Gastrocnemius medialis (tissue), 4 donors: ENCODE measurements at regions not wholly inside any gene's neighbourhood (a gene's known extent, or its start where the extent isn't known, plus 50 kb on each side); places are given as distances from the start of the nearest gene placed in this dataset.

Source experiments
- ATAC-seq, 2 donors: fragments of 150-250 bp; one replicate each; pipeline ENCODE4 v1.9.1; 2016
- DNase-seq, 2 donors: peaks; one replicate each; pipeline ENCODE4 v3.0.0-alpha.2; 2019
- H3K27ac ChIP-seq, 4 donors: fragments of 200-600 bp; sonication (generic); 1 replicate in 1 of 4; 2 replicates in 3 of 4; pipeline ENCODE4 v1.5.1; 2016 to 2018; ENCODE audit warnings: mild to moderate bottlenecking in 2 of 4, moderate library complexity in 1 of 4
- H3K27me3 ChIP-seq, 3 donors: fragments of 200-600 bp; sonication (generic) in 2 of 3; 1 replicate in 1 of 3; 2 replicates in 2 of 3; pipeline versions ENCODE4 v1.5.1 to v1.6.0; 2016 to 2019; ENCODE audit warnings: mild to moderate bottlenecking in 1 of 3, moderate library complexity in 1 of 3
- H3K36me3 ChIP-seq, 2 donors: fragments of 200-600 bp; sonication (generic) in 1 of 2; one replicate each; pipeline ENCODE4 v1.5.1; 2017 to 2018
- H3K4me1 ChIP-seq, 2 donors: fragments of 200-600 bp; sonication (generic) in 1 of 2; one replicate each; pipeline ENCODE4 v1.5.1; 2016 to 2017; ENCODE audit warnings: mild to moderate bottlenecking in 2 of 2
- H3K4me3 ChIP-seq, 4 donors: fragments of 200-600 bp; sonication (generic) in 3 of 4; 1 replicate in 1 of 4; 2 replicates in 3 of 4; pipeline ENCODE4 v1.5.1; 2016 to 2019; ENCODE audit warnings: mild to moderate bottlenecking in 2 of 4
- H3K9me3 ChIP-seq, 3 donors: fragments of 200-600 bp; sonication (generic) in 2 of 3; 1 replicate in 1 of 3; 2 replicates in 2 of 3; pipeline ENCODE4 v1.5.1; 2016 to 2019
- POLR2A ChIP-seq, 2 donors: fragments of 450-650 bp; IDR thresholded peaks; one replicate each; pipeline ENCODE4 v1.6.1; 2017; ENCODE audit warnings: antibody characterized with exemption in 2 of 2, mild to moderate bottlenecking in 2 of 2, moderate library complexity in 2 of 2
- in situ Hi-C, 4 donors: fragments of 200-750 bp; cut with MboI; loops; one replicate each; pipeline versions ENCODE4 v1.15.0 to v1.8.0; 2017; ENCODE audit warnings: low sequenced_read_pairs in 4 of 4
- intact Hi-C: fragments of 100-400 bp; cut with DNase I; formaldehyde crosslinking; loops from one replicate; pipeline ENCODE4 v1.15.1; 2023; ENCODE audit warnings: low total_unique reads
- TF ChIP-seq, protein P1 (sequence below), 5 experiments: fragments of 450-650 bp in 3 of 5; fragments of 200-600 bp in 2 of 5; sonication (generic) in 2 of 5; IDR thresholded peaks in 4 of 5; conservative IDR thresholded peaks in 1 of 5; 1 replicate in 4 of 5; 2 replicates in 1 of 5; pipeline ENCODE4 v1.5.1; 2016 to 2019; ENCODE audit warnings: antibody characterized with exemption in 5 of 5, mild to moderate bottlenecking in 3 of 5, moderate library complexity in 3 of 5

DNA sequence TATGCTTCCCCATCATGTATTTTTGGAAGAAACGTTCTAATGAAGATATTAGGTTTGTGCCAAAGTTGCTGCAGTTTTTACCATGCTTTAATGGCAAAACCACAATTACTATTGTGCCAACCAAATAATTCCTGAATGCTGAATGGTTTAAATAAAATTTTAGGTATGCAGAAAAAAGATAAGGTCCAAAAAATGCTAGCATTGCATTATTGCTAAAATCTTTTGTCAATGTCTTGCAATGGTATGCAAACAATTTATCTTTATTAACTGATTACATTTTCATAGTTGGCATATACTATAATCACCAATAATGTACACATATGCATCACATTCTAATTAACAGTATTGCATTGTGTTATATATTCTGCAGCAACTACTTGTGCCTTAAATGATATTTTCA lies 1657.4 kb upstream of the IGFBP7 start:
- Histone ChIP-seq H3K4me1 (no peaks in the 10 kb centered on the region), H3K27ac (no peak overlapping the region), H3K27me3 (no peaks in the 10 kb centered on the region), H3K9me3 (no peaks in the 10 kb centered on the region), H3K36me3 (no peaks in the 10 kb centered on the region), H3K4me3 (no peak overlapping the region)
- in situ Hi-C loops (no loop called here), intact Hi-C loops (no loop called here)
- DNase-seq = no peak
- ATAC-seq = no peak
- TF ChIP-seq, protein P1, sequence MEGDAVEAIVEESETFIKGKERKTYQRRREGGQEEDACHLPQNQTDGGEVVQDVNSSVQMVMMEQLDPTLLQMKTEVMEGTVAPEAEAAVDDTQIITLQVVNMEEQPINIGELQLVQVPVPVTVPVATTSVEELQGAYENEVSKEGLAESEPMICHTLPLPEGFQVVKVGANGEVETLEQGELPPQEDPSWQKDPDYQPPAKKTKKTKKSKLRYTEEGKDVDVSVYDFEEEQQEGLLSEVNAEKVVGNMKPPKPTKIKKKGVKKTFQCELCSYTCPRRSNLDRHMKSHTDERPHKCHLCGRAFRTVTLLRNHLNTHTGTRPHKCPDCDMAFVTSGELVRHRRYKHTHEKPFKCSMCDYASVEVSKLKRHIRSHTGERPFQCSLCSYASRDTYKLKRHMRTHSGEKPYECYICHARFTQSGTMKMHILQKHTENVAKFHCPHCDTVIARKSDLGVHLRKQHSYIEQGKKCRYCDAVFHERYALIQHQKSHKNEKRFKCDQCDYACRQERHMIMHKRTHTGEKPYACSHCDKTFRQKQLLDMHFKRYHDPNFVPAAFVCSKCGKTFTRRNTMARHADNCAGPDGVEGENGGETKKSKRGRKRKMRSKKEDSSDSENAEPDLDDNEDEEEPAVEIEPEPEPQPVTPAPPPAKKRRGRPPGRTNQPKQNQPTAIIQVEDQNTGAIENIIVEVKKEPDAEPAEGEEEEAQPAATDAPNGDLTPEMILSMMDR (IDR thresholded peaks at IDR 0.05 in 4 of 5, conservative IDR thresholded peaks at IDR 0.05 in 1 of 5) = no peak

DNA sequence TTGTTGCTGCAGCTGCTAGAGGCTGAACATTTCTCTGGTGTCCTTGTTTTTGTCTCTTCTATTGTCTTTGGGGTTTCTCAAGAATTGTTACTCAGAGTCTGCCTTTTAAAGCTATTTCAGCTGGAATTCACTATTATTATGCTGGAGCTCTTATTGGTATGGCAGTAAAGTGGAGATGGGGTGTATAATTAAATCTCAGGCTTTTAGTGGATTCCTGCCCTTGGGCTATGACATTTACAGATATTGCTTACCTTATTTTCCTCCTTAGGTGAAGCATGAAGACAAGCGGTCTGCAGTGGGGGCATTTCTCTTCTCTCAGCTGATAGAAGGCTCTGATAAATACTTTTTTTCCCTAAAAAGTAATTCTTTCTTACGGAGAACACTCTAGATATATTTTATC lies 1656.6 kb upstream of the IGFBP7 start:
- no peak overlapping the region for H3K27ac ChIP-seq
- intact Hi-C loops = no loop called here
- H3K4me3 ChIP-seq = no peak overlapping the region
- TF ChIP-seq POLR2A (IDR thresholded peaks at IDR 0.05) = no peak
- TF ChIP-seq, protein P1 (IDR thresholded peaks at IDR 0.05 in 4 of 5, conservative IDR thresholded peaks at IDR 0.05 in 1 of 5) = no peak
- no peaks in the 10 kb centered on the region for H3K4me1 ChIP-seq
- ATAC-seq (no peak), DNase-seq (no peak)
- H3K27me3 ChIP-seq = no peaks in the 10 kb centered on the region
- no peaks in the 10 kb centered on the region for H3K9me3 ChIP-seq
- in situ Hi-C loops = no loop called here
- no peaks in the 10 kb centered on the region for H3K36me3 ChIP-seq

DNA sequence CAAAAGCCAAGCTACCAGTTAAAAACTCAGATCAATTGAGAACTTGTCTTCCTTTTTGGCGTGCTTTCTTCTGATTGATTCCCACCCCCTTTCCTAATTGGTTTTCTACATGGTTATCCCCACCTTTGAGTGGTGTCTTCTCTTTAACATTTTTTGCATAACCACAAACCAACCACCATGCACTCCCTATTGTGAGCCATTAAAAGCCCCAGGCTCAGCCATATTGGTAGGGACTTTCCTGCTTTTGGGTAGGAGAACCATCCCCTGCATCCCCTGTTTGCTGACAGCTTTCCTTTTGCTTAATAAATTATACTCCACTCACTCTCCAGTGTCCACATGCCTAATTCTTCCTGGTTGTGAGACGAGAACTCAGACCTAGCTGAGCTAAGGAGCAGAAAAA lies 1651.4 kb upstream of the IGFBP7 start:
- in situ Hi-C loops = no loop called here
- no peak for TF ChIP-seq POLR2A (IDR thresholded peaks at IDR 0.05)
- TF ChIP-seq, protein P1 (IDR thresholded peaks at IDR 0.05 in 4 of 5, conservative IDR thresholded peaks at IDR 0.05 in 1 of 5) = no peak
- intact Hi-C loops = no loop called here

DNA sequence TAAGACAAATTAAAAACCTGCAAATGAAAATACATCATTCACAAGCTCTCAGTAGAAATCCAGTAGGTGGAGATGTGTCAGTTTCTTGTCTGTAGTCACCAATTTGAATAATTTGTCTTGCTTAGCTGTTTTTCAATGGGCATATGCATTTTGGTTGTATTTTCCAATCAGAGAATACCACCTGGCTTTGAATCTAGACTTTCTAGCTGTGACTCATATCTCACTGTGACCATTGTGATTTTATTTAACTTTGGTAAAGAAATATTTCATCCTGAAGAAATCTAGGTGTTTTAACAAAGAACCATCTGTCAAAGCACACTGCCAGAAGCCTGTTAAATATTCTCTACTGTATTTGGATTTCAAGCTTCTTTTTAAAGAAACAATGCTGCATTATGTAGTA lies 1650.6 kb upstream of the IGFBP7 start:
- intact Hi-C loops (no loop called here), in situ Hi-C loops (no loop called here)
- no peaks in the 10 kb centered on the region for H3K36me3 ChIP-seq
- H3K9me3 ChIP-seq = no peaks in the 10 kb centered on the region
- H3K4me3 ChIP-seq = no peak overlapping the region
- no peaks in the 10 kb centered on the region for H3K4me1 ChIP-seq
- H3K27me3 ChIP-seq = no peaks in the 10 kb centered on the region
- TF ChIP-seq, protein P1 (IDR thresholded peaks at IDR 0.05 in 4 of 5, conservative IDR thresholded peaks at IDR 0.05 in 1 of 5) = no peak
- no peak overlapping the region for H3K27ac ChIP-seq
- DNase-seq (no peak), ATAC-seq (no peak)

More for the DNA sequence above, 1651.4 kb upstream of the IGFBP7 start:
- ATAC-seq (no peak), DNase-seq (no peak)
- Histone ChIP-seq H3K9me3 (no peaks in the 10 kb centered on the region), H3K4me1 (no peaks in the 10 kb centered on the region), H3K4me3 (no peak overlapping the region), H3K27me3 (no peaks in the 10 kb centered on the region), H3K27ac (no peak overlapping the region), H3K36me3 (no peaks in the 10 kb centered on the region)

DNA sequence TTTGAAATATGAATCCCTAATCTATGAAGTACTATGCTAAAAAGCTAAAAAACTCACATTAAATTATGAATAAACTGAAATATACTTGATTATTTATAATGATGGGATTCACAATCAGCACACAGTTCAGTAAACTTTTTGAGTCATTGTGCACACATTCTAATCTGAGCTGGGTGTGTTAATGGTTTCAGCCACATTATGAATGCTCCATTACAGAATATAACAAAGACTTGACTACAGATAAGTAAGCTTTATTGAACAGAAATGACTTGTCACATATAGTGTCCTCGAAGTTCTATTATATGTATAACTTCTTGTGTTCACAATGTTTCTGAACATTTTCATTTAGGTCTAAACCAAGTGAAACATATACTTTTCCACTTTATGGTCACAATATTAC lies 1649.9 kb upstream of the IGFBP7 start:
- H3K4me1 ChIP-seq = no peaks in the 10 kb centered on the region
- no peak for TF ChIP-seq POLR2A (IDR thresholded peaks at IDR 0.05)
- no peaks in the 10 kb centered on the region for H3K9me3 ChIP-seq
- no peaks in the 10 kb centered on the region for H3K36me3 ChIP-seq
- H3K27me3 ChIP-seq = no peaks in the 10 kb centered on the region
- H3K27ac ChIP-seq = no peak overlapping the region
- in situ Hi-C loops (no loop called here), intact Hi-C loops (no loop called here)
- ATAC-seq = no peak
- DNase-seq = no peak
- no peak overlapping the region for H3K4me3 ChIP-seq
